Natural killer cell treated with Interleukin-12 subunit alpha and Interleukin-12 subunit beta and Interleukin-15 and Interleukin-18, amount 100 ng/mL, for 72 hours (primary cell): ENCODE measurements at regions not wholly inside any gene's neighbourhood (a gene's known extent, or its start where the extent isn't known, plus 50 kb on each side); places are given as distances from the start of the nearest gene placed in this dataset.

Experiments
- ATAC-seq, 2 donors: fragments of 150-1000 bp; cut with Tn5 transposase in 1 of 2; sonication (Bioruptor Pico), chemical (Tn5 transposase) in 1 of 2; 2 replicates each; pipeline ENCODE4 v1.10.0; 2021
- DNase-seq: peaks from one replicate; pipeline ENCODE4 v3.0.0; 2022; ENCODE audit warnings: low spot score
- H3K27ac Mint-ChIP-seq, 2 donors: 1 replicate in 1 of 2; 2 replicates in 1 of 2; pipeline ENCODE4 v1.8.0; 2022; ENCODE audit warnings: mixed read lengths in 2 of 2, mild to moderate bottlenecking in 1 of 2, moderate library complexity in 1 of 2
- H3K27me3 Mint-ChIP-seq, 2 donors: 1 replicate in 1 of 2; 2 replicates in 1 of 2; pipeline ENCODE4 v1.8.0; 2022; ENCODE audit warnings: mixed read lengths in 2 of 2
- H3K36me3 Mint-ChIP-seq: one replicate; pipeline ENCODE4 v1.8.0; 2022; ENCODE audit warnings: mixed read lengths
- H3K4me1 Mint-ChIP-seq, 2 donors: 1 replicate in 1 of 2; 2 replicates in 1 of 2; pipeline ENCODE4 v1.8.0; 2022; ENCODE audit warnings: low read depth in 2 of 2, mixed read lengths in 2 of 2, mild to moderate bottlenecking in 1 of 2
- H3K4me3 Mint-ChIP-seq: one replicate; pipeline ENCODE4 v1.8.0; 2022; ENCODE audit warnings: mixed read lengths
- H3K9me3 Mint-ChIP-seq: 2 replicates; pipeline ENCODE4 v1.8.0; 2022; ENCODE audit warnings: mixed read lengths

GRCh38 chr4:96827086-96827485 lies 987.2 kb downstream of the PDHA2 start:
- ATAC-seq (no peak), DNase-seq (no peak)
- Mint-ChIP-seq H3K9me3 (peaks cover 15% of the 10 kb centered on the region), H3K36me3 (no peaks in the 10 kb centered on the region), H3K4me1 (no peaks in the 10 kb centered on the region), H3K4me3 (no peak overlapping the region), H3K27me3 (no peaks in the 10 kb centered on the region), H3K27ac (no peak overlapping the region)

- Mint-ChIP-seq H3K27ac (no peak overlapping the region), H3K4me3 (no peak overlapping the region), H3K27me3 (no peaks in the 10 kb centered on the region), H3K4me1 (no peaks in the 10 kb centered on the region), H3K36me3 (no peaks in the 10 kb centered on the region), H3K9me3 (peaks cover 6% of the 10 kb centered on the region)
- DNase-seq (no peak), ATAC-seq (no peak)
Measured at GRCh38 chr4:96833831-96834230, 993.9 kb downstream of the PDHA2 start.

GRCh38 chr4:96835991-96836390 lies 996.1 kb downstream of the PDHA2 start:
- Mint-ChIP-seq H3K4me3 (no peak overlapping the region), H3K27me3 (no peaks in the 10 kb centered on the region), H3K27ac (no peak overlapping the region), H3K9me3 (peaks cover 2% of the 10 kb centered on the region), H3K4me1 (no peaks in the 10 kb centered on the region), H3K36me3 (no peaks in the 10 kb centered on the region)
- DNase-seq (no peak), ATAC-seq (no peak)

- H3K27ac Mint-ChIP-seq = no peak overlapping the region
- DNase-seq = no peak
- H3K9me3 Mint-ChIP-seq = peaks cover 4% of the 10 kb centered on the region
- no peaks in the 10 kb centered on the region for H3K4me1 Mint-ChIP-seq
- H3K4me3 Mint-ChIP-seq = no peak overlapping the region
- ATAC-seq = no peak
- no peaks in the 10 kb centered on the region for H3K27me3 Mint-ChIP-seq
- peaks cover 4% of the 10 kb centered on the region for H3K36me3 Mint-ChIP-seq
Measured at GRCh38 chr4:96839441-96839840, 999.5 kb downstream of the PDHA2 start.

- Mint-ChIP-seq H3K4me1 (no peaks in the 10 kb centered on the region), H3K36me3 (peaks cover 4% of the 10 kb centered on the region)
Measured at GRCh38 chr4:96841801-96842200, 1001.9 kb downstream of the PDHA2 start.

GRCh38 chr4:96844858-96845490 lies 1005.1 kb downstream of the PDHA2 start:
- Mint-ChIP-seq H3K27ac (no peak overlapping the region), H3K36me3 (peaks cover 4% of the 10 kb centered on the region), H3K9me3 (peaks cover 13% of the 10 kb centered on the region), H3K4me3 (no peak overlapping the region), H3K27me3 (no peaks in the 10 kb centered on the region), H3K4me1 (no peaks in the 10 kb centered on the region)
- no peak for ATAC-seq
- no peak for DNase-seq

More at GRCh38 chr4:96841801-96842200, 1001.9 kb downstream of the PDHA2 start:
- DNase-seq (no peak), ATAC-seq (no peak)
- H3K9me3 Mint-ChIP-seq = peaks cover 8% of the 10 kb centered on the region
- H3K27ac Mint-ChIP-seq = no peak overlapping the region
- H3K27me3 Mint-ChIP-seq = no peaks in the 10 kb centered on the region
- no peak overlapping the region for H3K4me3 Mint-ChIP-seq

- Mint-ChIP-seq H3K27ac (no peak overlapping the region), H3K36me3 (peaks cover 4% of the 10 kb centered on the region), H3K9me3 (peaks cover 13% of the 10 kb centered on the region), H3K4me1 (no peaks in the 10 kb centered on the region), H3K27me3 (no peaks in the 10 kb centered on the region), H3K4me3 (no peak overlapping the region)
- no peak for ATAC-seq
- DNase-seq = no peak
Measured at GRCh38 chr4:96845819-96846218, 1005.9 kb downstream of the PDHA2 start.

GRCh38 chr4:96874657-96875056 lies 1034.8 kb downstream of the PDHA2 start:
- DNase-seq (no peak), ATAC-seq (no peak)
- Mint-ChIP-seq H3K27ac (no peak overlapping the region), H3K27me3 (no peaks in the 10 kb centered on the region), H3K4me3 (no peak overlapping the region), H3K4me1 (no peaks in the 10 kb centered on the region), H3K9me3 (peaks cover 15% of the 10 kb centered on the region), H3K36me3 (peaks cover 4% of the 10 kb centered on the region)

GRCh38 chr4:96879527-96879926 lies 1039.6 kb downstream of the PDHA2 start:
- Mint-ChIP-seq H3K4me3 (no peak overlapping the region), H3K27me3 (no peaks in the 10 kb centered on the region), H3K4me1 (no peaks in the 10 kb centered on the region), H3K27ac (no peak overlapping the region), H3K9me3 (peaks cover 22% of the 10 kb centered on the region), H3K36me3 (peaks cover 4% of the 10 kb centered on the region)
- ATAC-seq (no peak), DNase-seq (no peak)

- Mint-ChIP-seq H3K4me3 (no peak overlapping the region), H3K9me3 (peaks cover 20% of the 10 kb centered on the region), H3K36me3 (peaks cover 4% of the 10 kb centered on the region), H3K4me1 (no peaks in the 10 kb centered on the region), H3K27ac (no peak overlapping the region), H3K27me3 (no peaks in the 10 kb centered on the region)
- DNase-seq = no peak
- no peak for ATAC-seq
Measured at GRCh38 chr4:96887857-96888256, 1048.0 kb downstream of the PDHA2 start.

GRCh38 chr4:96894621-96895020 lies 1054.7 kb downstream of the PDHA2 start:
- no peaks in the 10 kb centered on the region for H3K27me3 Mint-ChIP-seq
- ATAC-seq (no peak), DNase-seq (no peak)
- peaks cover 9% of the 10 kb centered on the region for H3K36me3 Mint-ChIP-seq
- no peaks in the 10 kb centered on the region for H3K4me1 Mint-ChIP-seq
- H3K4me3 Mint-ChIP-seq = no peak overlapping the region
- H3K9me3 Mint-ChIP-seq = peaks cover 12% of the 10 kb centered on the region
- no peak overlapping the region for H3K27ac Mint-ChIP-seq

GRCh38 chr4:96895826-96896225 lies 1055.9 kb downstream of the PDHA2 start:
- no peak for ATAC-seq
- no peak overlapping the region for H3K27ac Mint-ChIP-seq
- no peak for DNase-seq
- H3K27me3 Mint-ChIP-seq = no peaks in the 10 kb centered on the region
- peaks cover 8% of the 10 kb centered on the region for H3K9me3 Mint-ChIP-seq
- H3K36me3 Mint-ChIP-seq = peaks cover 9% of the 10 kb centered on the region
- no peaks in the 10 kb centered on the region for H3K4me1 Mint-ChIP-seq
- H3K4me3 Mint-ChIP-seq = no peak overlapping the region

GRCh38 chr4:96912716-96913115 lies 1072.8 kb downstream of the PDHA2 start:
- ATAC-seq = no peak
- Mint-ChIP-seq H3K36me3 (no peaks in the 10 kb centered on the region), H3K9me3 (peaks cover 11% of the 10 kb centered on the region), H3K4me1 (no peaks in the 10 kb centered on the region), H3K27me3 (no peaks in the 10 kb centered on the region), H3K27ac (no peak overlapping the region), H3K4me3 (no peak overlapping the region)
- DNase-seq = no peak

GRCh38 chr4:96913441-96914080 lies 1073.7 kb downstream of the PDHA2 start:
- no peaks in the 10 kb centered on the region for H3K4me1 Mint-ChIP-seq
- no peak overlapping the region for H3K4me3 Mint-ChIP-seq
- ATAC-seq = no peak
- no peak overlapping the region for H3K27ac Mint-ChIP-seq
- DNase-seq = no peak
- no peaks in the 10 kb centered on the region for H3K36me3 Mint-ChIP-seq
- no peaks in the 10 kb centered on the region for H3K27me3 Mint-ChIP-seq
- H3K9me3 Mint-ChIP-seq = peaks cover 9% of the 10 kb centered on the region

- ATAC-seq = no peak
- no peaks in the 10 kb centered on the region for H3K4me1 Mint-ChIP-seq
Measured at GRCh38 chr4:96916711-96917110, 1076.8 kb downstream of the PDHA2 start.

More at GRCh38 chr4:96916711-96917110, 1076.8 kb downstream of the PDHA2 start:
- Mint-ChIP-seq H3K36me3 (no peaks in the 10 kb centered on the region), H3K4me3 (no peak overlapping the region), H3K27ac (no peak overlapping the region), H3K27me3 (no peaks in the 10 kb centered on the region), H3K9me3 (peaks cover 11% of the 10 kb centered on the region)
- no peak for DNase-seq
